Epithelial cell of prostate (primary cell): ENCODE measurements at regions not wholly inside any gene's neighbourhood (a gene's known extent, or its start where the extent isn't known, plus 50 kb on each side); places are given as distances from the start of the nearest gene placed in this dataset.

Source experiments
- DNase-seq: peaks from one replicate; pipeline ENCODE4 v3.0.0-alpha.2; 2011; ENCODE audit warnings: low read depth, low spot score
- H3K27ac ChIP-seq: fragments of 450-650 bp; 2 replicates; pipeline ENCODE4 v1.5.1; 2017; ENCODE audit warnings: mild to moderate bottlenecking

GRCh38 chr10:117938104-117938503 is 108.6 kb downstream of the RAB11FIP2 start:
- H3K27ac ChIP-seq = no peak overlapping the region
- no peak for DNase-seq

- H3K27ac ChIP-seq = no peak overlapping the region
- DNase-seq = no peak
These were observed 104.5 kb downstream of the RAB11FIP2 start for GRCh38 chr10:117942226-117942625.

- no peak overlapping the region for H3K27ac ChIP-seq
- DNase-seq = no peak
These were observed 101.9 kb downstream of the RAB11FIP2 start for GRCh38 chr10:117944676-117945447.

- no peak overlapping the region for H3K27ac ChIP-seq
- no peak for DNase-seq
These were observed 101.1 kb downstream of the RAB11FIP2 start for GRCh38 chr10:117945651-117946050.

- DNase-seq = no peak
- no peak overlapping the region for H3K27ac ChIP-seq
These were observed 100.1 kb downstream of the RAB11FIP2 start for GRCh38 chr10:117946525-117947070.

- DNase-seq = no peak
- H3K27ac ChIP-seq = no peak overlapping the region
These were observed 98.2 kb downstream of the RAB11FIP2 start for GRCh38 chr10:117948493-117948892.

GRCh38 chr10:117950408-117950807 is 96.3 kb downstream of the RAB11FIP2 start:
- H3K27ac ChIP-seq = no peak overlapping the region
- DNase-seq = no peak
